ENCODE measurements at regions not wholly inside any gene's neighbourhood (a gene's known extent, or its start where the extent isn't known, plus 50 kb on each side); places are given as distances from the start of the nearest gene placed in this dataset.

DNA sequence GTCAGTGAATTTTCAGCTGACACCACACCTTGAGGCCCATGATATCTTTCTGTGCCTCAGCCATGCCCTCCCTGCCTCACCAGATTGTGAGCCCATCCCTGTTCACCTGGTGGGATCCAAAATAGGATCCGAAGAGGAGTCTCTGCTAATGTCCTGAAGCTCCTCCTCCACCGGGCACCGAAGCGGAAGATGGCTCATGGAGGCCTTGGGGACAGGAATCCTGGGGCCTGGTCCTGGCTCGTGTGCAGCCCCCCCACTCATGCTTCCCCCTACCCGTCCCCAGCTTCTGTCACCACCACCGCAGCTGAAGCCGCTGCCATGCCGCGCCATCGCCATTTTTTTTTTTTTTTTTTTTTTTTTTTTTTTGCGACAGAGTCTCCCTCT is 1683.4 kb downstream of the TP53TG3F start:
- TF ChIP-seq, protein P1, sequence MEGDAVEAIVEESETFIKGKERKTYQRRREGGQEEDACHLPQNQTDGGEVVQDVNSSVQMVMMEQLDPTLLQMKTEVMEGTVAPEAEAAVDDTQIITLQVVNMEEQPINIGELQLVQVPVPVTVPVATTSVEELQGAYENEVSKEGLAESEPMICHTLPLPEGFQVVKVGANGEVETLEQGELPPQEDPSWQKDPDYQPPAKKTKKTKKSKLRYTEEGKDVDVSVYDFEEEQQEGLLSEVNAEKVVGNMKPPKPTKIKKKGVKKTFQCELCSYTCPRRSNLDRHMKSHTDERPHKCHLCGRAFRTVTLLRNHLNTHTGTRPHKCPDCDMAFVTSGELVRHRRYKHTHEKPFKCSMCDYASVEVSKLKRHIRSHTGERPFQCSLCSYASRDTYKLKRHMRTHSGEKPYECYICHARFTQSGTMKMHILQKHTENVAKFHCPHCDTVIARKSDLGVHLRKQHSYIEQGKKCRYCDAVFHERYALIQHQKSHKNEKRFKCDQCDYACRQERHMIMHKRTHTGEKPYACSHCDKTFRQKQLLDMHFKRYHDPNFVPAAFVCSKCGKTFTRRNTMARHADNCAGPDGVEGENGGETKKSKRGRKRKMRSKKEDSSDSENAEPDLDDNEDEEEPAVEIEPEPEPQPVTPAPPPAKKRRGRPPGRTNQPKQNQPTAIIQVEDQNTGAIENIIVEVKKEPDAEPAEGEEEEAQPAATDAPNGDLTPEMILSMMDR (IDR thresholded peaks at IDR 0.05; ENCODE audit: low read depth, low read length): no peak
- TF ChIP-seq EZH2phosphoT487 (IDR thresholded peaks at IDR 0.05; ENCODE audit: low read depth): no peak

Measured in OCI-LY3 (cell line).